HG02852 (cell line): ENCODE measurements at regions not wholly inside any gene's neighbourhood (a gene's known extent, or its start where the extent isn't known, plus 50 kb on each side); places are given as distances from the start of the nearest gene placed in this dataset.

Source experiments
- ATAC-seq: cut with Tn5 transposase; IDR thresholded peaks from one replicate; pipeline ENCODE4 v1.9.1; 2021; ENCODE audit warnings: mild to moderate bottlenecking, moderate library complexity; ENCODE audit not compliant: unreplicated experiment

DNA sequence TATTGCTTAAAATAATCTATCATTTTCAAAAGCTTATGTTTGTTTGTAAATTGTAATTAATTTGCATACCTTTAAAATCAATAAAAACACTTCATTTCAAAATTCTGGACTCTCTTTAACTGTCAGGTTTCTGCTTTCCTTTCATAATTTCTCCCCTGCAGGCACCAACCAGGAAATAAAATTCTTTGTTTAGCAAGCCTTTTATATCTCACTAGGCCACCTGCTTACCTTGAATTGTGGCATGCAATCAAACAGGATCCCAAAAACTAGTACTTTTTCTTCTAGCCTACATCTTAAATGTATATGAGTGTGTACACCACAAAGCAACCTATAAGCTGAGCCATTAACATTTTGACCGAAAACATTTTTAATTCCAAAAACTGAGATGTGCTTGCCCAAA, 233.1 kb downstream of the NR4A2 start:
- no peak for ATAC-seq

DNA sequence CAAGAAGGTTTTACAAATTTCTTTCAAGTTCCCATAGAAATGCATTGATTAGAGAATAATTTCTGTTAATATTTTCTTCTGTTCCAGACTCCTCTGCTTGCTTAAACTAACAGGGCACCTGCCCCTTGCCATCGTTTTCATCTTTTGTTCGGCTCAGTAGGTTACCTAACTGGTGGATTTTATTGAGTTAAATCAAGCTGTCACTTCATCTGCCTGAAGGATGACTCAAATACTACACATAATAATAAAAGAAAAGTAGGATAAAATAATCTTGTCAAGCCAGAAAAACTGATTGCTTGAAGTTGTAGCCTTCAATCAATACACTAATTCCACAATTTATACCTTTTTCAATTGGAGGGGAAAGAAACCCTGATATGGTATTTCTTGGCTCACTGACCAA, 234.0 kb downstream of the NR4A2 start:
- ATAC-seq: no peak

DNA sequence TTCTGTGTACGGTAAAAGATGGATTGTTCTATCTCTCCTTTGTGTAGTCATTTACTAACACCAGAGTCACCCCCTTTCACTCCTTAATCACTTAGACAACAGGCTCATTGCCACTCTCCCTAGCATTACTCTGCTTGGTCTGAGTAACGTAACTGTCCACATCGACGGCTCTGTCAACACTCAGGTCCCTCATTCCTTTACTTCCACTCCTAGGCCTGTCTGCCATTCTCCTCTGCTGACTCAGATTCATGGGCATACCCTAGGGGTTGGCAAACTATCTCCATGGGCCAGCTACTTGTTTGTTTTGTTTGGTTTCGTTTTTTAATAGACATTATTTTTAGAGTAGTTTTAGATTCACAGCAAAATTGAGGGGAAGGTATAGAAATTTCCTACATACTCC, 243.9 kb downstream of the NR4A2 start:
- ATAC-seq: no peak

DNA sequence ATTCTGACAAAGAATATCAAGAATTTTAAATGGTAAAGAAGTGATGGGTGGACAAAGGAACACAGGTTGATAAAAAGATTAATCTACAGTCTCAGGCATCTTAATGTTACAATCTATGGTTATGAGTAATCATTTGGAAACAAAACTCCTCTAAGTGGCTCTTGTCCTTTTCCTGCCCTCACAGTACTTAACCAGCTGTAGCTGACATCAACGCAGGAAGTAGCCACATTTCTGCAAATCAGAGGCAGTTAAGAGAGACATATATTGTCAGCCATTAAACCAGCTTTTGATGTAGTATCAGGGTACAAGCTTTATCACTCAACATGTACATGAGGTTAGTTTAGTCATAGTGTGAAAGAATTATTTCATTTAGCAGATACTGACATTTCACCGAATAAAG, 244.6 kb downstream of the NR4A2 start:
- no peak for ATAC-seq

DNA sequence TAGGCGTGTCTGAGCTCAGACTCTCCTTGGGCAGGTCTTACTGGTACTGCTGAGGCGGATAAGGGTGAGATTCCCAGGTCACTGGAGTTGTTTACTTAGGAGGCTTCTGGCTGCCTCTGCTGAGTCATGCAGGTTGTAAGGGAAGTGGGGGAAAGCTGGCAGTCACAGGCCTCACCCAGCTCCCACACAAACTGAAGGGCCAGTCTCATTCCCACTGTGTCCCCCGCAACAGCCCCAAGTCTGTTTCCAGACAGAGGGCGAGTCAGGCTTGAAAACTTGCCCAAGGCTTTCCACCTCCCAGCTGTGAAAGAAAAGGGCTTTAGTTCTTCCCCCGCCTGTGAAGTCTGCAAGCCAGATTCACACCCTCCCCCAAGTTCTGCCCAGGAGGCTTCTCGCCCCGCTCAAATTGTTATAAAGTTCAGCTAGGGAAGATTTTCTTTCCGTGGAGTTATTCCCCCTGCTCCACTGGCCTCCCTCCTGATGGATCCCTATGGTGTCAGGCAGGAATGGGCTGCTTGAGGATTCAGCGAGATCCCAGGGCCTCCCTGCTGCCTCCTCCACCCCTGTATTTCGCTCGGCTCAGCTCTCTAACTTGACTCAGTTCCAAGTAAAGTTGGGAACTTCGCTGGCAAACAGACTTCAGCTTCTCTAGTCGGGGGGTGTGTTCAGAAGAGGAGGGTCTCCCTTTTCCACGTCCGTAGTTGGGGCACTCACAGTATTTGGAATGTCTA, 248.6 kb downstream of the NR4A2 start:
- ATAC-seq: no peak

DNA sequence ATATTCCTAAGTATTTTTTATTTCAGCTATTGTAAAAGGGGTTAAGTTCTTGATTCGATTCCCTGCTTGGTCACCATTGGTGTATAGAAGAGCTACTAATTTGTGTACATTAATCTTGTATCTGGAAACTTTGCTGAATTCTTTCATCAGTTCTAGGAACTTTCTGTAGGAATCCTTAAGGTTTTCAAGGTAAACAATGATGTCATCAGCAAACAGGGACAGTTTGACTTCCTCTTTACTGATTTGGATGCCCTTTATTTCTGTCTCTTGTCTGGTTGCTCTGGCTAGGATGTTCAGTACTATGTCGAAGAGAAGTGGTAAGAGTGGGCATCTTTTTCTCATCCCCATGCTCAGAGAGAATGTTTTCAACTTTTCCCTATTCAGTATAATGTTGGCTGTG, 252.7 kb downstream of the NR4A2 start:
- ATAC-seq: no peak

DNA sequence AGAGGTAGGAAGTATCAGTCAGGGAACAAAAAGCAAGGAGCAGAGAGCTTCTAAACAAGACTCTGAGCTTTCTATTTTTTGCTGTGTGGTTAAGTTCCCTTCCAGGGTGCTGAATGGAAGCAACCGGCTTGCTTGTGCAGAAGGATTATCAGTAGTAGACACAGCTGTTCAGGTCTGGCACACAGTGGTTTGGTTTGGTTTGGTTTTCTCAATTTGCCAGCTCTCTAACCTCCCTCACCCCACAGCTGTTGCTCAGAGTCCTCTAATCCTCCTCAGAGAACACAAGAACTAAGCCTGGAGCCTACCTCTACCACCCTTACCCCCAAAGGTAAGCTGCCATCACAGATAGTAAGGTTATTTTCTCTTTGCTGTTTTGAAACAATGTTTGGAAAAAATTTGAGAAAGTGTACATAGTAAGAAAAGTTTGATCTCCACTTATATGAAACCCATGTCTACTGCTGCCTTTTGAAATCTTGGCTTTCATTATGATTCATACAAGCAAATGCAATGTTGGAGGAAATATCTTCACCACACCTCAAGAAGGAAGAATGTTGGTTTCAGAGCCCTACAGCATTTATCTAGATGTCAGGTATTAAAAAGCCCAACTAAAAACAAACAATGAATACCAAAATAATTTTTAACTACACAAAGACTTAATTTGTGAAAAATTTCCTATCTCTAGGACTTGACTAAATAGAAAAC, 255.3 kb downstream of the NR4A2 start:
- no peak for ATAC-seq

DNA sequence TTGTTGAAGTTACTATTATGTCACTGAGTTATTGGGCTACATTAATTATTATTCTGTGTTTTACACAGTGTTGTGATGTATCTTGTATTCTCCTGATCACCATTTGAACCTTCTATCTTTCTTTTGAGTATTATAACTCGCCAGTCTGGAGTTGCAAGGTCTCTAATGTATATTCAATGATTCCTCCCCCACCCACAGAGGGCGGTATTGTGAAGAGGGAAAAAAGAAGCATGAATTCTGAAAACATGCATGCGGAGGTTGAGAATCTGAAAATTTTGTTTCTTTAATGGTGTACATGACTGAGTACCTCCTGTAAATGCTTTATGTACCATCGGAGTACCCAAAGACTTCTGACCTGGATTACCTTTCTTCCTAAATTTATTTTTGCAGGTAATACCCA, 266.6 kb downstream of the NR4A2 start:
- ATAC-seq: no peak

DNA sequence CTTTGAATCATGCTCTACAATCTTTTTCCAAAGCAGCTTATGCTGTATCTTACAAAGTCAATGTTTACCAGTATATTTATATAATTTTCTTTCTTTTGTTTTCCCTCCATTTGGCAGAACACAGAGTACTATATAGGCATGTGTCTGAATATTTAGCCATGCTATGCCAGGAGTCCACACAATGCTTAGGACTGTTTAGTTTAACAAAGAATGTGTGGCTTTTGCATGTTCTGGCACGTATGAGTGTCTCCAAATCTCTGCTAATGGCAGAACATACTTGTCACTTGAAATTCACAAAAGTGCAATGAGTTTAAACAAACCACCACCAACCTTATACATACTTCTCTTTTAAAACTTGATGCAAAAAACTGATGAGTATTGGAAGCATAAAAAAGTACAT, 268.0 kb downstream of the NR4A2 start:
- no peak for ATAC-seq

DNA sequence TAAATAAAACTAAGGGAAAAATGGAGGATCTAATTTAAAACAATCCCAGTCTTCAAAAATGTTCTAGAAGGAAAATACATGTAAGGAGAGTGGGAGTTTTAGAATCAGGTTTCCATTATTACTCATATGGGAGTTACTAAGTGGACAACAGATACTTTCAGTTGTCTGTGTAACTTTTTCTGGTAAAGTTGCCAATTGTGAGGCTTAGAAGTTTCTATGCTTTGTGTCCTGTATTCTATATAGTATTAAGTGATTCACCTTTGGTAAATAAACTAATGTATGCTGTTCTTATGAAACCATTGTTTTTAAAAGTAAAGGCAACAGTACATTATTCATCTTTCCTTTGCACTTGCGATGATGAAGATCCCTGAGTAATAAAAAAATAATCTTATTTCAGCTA, 274.9 kb downstream of the NR4A2 start:
- ATAC-seq: no peak

DNA sequence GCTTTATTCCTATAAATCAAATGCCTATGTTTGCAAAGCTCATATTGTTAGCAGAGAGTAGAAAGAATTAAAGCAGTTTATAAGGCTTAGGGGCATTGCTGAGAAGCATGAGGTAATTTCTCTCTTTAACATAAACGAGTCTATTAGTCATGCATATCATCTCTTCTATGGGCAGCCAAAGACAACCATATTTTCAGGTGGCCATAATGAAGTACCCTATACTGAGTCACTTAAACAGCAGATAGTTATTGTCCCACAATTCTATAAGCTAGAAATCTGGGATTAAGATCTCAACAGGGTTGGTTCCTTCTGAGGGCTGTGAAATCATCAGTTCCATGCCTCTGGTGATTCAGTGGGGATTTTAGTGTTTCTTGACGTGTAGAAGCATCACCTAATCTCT, 277.5 kb downstream of the NR4A2 start:
- ATAC-seq: no peak

DNA sequence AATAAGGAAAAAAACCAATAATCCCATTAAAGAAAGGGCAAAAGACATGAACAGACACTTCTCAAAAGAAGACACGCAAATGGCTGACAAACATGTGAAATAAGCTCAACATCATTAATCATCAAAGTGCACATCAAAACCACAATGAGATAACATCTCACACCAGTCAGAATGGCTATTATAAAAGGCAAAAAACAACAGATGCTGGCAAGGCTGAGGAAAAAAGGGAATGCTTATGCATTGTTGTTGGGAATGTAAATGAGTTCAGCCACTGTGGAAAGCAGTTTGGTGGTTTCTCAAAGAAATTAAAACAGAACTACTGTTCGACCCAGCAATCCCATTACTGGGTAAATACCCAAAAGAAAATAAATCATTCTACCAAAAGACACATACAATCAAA, 285.6 kb downstream of the NR4A2 start:
- ATAC-seq: no peak

DNA sequence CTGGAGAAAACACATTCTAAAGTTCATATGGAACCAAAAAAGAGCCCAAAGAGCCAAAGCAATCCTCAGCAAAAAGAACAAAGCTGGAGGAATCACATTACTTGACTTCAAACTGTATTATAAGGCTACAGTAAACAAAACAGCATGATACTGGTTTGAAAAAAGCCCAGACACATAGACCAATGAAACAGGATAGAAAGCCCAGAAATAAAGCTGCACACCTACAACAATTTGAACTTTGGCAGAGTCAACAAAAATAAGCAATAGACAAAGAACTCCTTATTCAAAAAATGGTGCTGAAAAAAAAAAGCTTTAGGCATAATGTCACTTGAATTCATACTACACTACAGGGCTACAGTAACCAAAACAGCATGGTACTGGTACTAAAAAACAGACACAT, 289.6 kb downstream of the NR4A2 start:
- no peak for ATAC-seq

DNA sequence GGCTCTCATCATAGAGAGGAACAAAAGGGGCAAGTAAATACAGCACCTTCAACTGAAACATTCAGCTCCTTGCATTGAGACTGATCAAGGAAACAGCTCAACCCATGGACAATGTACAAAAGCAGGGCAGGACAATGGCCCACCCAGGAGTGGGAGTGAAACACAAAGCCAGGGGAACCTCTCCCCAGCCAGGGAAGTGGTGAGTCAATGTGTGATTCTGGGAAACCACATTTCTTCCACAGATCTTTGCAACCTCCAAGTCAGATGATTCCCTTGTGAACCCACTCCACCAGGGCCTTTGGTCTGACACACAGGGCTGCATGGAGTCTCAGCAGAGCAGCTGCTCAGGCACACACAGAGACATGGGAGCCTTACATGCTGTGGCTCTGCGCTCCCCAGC, 294.5 kb downstream of the NR4A2 start:
- no peak for ATAC-seq

DNA sequence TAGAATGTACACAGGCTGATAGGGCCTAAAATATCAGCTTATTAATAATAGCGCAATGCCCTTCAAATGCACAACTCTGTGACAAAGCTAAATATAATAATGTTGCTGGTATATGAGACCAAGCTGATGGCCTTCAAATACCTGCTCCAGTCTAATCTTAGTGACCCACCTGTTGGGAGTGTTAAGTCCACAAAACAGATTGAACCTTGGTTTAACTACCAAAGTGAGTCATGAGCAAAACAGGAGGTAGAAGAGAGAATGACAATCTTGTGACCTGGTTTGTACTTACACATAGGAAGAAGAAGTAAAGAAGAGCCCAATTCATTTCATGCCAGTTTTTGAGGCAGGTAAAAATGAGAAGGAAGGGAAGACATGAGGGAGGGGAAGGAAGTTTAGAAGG, 295.0 kb downstream of the NR4A2 start:
- ATAC-seq: no peak

DNA sequence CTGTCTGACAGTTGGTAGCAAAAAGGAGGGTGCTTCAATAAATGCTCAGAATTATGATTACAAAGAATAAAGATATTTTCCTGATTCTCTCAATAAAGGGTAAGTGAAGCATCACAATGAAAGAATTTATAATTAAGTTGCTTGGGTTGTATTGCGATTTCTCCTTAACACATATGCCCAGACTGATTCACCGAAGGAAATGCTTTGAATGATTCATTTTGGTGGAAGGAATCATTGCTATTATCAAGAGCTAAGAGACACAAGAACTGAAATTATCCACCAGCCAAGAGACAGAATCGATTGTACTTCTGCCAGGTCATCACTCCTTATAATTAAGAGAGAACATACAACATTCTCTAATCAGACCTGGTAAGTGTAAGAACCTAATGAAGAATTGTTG, 301.4 kb downstream of the NR4A2 start:
- ATAC-seq: no peak

DNA sequence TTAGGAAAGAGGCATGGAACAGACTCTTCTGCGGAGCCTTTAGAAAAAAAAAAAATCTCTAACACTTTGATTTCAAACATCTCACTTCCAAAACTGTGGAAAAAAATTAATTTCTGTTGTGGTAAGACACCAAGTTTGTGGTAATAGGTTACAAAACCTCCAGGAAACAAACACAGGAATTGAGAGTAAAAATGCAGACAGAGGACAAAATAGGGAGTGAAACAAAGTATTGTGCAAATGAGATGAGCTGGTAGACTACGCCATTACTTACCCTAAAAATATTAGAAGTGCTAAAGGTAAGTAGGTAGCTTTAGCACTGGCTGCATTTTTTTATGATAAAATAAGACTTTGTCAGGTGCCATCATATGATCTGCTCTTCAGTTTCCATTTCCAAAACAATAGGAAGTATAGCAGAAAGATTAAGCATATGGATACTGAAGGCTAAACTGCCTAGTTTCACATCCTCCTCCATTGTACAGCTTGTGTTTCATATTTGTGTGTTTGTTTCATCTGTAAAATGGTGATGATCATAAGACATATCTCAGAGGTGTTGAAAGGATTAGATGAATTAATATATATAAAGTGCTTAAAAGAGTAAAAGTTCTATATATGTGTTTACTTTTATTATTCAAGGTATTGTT, 309.2 kb downstream of the NR4A2 start:
- no peak for ATAC-seq

DNA sequence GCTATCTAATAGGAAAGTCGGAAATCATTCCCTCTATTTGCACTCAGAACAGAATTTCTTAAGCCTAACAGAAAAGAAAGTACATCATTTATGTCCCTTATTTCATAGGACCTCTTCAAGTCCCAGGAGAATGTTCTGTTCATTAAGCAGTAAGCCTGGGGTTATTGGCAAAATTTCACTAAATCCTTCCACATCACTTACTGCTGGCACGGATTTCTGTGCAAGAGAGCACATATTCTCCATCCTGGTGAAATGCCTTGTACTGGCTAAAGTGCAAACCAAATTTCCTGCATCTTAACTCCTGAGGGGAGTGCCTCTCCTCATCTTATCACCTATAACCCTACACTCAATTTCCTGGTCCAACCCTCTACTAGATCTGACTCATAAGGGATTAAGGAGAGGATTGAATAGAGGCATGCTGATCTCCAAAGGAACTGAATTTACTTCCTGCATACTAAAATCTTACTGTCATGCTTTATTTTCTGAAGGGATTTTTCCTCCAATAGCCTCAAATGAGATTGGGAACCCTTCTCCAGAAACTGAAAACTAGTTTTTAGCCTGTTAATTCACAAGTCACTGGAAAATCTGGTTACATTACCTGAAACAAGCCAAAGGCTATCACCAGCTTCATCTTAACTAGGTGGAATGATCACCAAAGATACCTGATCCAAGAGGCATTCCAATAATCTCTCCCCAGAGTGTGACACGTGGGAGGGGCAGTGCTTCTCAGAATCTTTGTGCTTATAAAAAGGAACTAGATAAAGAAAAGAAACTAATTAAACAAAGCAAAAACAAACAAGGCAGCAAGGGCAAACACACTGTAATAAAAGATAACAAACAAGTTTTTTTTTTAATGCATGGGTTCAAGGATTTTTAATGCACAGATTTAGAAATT, 311.1 kb downstream of the NR4A2 start:
- ATAC-seq: no peak

DNA sequence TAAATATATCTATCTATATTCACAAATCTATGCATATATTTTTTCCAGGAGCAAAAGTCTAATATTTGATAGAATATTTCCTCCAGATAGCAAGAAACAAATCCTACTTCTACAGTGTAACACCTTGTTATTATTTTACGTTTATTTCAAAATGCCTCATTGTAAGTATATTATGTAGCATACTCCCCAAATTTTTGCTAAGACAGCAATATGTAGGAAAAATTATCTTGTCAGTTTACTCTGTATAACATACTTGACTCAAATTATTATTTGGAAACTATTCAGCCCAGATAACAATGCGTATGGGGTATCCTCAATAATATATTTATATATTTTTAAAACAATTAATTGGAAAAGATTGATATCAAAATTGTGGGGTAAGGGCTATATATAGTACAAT, 313.2 kb downstream of the NR4A2 start:
- no peak for ATAC-seq

DNA sequence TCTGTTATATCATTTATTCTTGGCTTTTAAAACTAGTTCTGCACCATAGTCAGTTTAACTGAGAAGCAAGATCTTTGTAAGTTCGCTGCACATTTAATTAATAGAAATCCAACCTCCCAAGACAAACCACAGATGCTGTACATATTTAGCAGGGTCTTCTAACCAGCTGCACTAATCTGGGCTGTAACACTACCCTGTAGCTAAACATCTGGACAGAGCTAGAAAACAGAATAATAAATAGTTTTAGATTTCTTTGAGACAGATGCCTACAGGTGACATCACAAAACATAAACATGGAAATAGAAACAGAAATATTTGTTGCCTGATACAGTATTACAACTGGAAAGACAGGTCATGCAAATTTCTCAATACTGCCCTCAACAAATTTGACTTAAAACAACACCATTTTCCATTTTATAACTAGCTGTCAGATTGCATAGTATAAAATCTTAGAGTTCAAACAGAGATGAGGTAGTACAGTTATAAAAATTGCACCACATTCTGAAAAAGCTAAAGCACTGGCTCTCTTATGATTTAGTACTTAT, 315.1 kb downstream of the NR4A2 start:
- ATAC-seq: no peak

DNA sequence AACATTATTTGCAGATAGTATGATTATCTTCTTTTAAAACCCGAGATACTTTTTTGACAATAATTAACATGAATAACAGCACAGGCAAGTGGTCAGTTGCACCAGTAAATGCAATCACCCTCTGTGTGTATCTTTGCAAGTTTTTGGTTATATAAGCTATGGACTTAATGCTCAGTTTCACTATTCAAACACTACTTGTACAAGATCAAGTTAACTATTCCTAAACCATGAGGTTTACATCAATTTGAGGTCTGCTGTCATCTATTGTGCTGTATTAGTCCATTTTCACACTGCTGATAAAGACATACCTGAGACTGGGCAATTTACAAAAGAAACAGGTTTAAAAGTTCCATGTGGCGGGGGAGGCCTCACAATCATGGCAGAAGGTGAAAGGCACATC, 323.2 kb downstream of the NR4A2 start:
- no peak for ATAC-seq
